ENCODE measurements at regions not wholly inside any gene's neighbourhood (a gene's known extent, or its start where the extent isn't known, plus 50 kb on each side); places are given as distances from the start of the nearest gene placed in this dataset.

DNA sequence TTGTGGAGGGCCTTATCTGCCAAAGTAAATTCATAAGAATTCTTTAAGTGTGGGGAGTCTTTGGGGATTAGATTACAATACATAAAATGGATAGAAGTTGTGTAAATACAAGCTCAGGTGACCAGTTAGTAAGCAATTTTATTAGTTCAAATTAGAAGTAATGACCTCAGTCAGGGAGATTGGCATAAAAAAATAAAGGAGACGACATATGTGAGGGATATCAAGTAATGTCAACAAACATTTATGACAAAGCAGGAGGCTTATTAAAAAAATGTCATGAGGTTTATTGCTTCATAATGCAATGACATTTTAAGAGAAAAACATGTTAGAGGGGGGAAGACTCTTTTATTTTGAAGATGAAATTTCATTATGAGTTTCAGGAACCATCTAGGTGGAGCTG lies 1137.0 kb upstream of the PHF14 start:
- TF ChIP-seq GATA3 (IDR thresholded peaks at IDR 0.05; ENCODE audit: low read depth, low read length) (no peak), GATA2 (IDR thresholded peaks at IDR 0.05; ENCODE audit: low read depth, low read length) (no peak)
